ENCODE measurements at regions not wholly inside any gene's neighbourhood (a gene's known extent, or its start where the extent isn't known, plus 50 kb on each side); places are given as distances from the start of the nearest gene placed in this dataset.

- Histone ChIP-seq H3K4me3 (no peak overlapping the region), H3K36me3 (no peaks in the 10 kb centered on the region), H3K27ac (no peak overlapping the region), H3K4me1 (replicated peaks) (no peaks in the 10 kb centered on the region), H3K27me3 (replicated peaks) (no peaks in the 10 kb centered on the region), H3K9me3 (replicated peaks) (no peaks in the 10 kb centered on the region)
- DNase-seq (ENCODE audit: low read depth in 1 of 2, low spot score in 2 of 2), result no peak
Measured at GRCh38 chr16:61050547-61050946, 985.7 kb downstream of the CDH8 start.

DNA sequence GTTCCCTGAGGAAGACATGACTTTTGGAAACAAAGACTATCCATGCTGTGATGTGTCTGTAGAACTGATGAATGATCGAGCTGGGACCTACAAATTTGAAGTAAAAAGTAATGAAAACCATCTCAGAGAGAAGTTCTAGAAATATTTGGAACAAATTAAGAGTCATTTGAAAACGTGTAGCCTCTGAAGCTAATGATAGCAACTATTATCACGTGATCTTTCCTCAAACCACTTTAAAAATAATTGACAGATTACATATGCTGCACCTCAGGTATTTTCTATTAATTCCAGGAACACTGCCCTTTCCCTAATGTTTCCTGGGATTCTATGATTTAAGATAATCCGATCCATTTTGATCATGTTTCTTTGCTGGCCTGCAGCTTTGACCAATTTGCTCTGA lies 990.3 kb downstream of the CDH8 start:
- no peaks in the 10 kb centered on the region for H3K36me3 ChIP-seq
- no peak for DNase-seq (ENCODE audit: low read depth in 1 of 2, low spot score in 2 of 2)
- H3K27ac ChIP-seq, result no peak overlapping the region
- no peaks in the 10 kb centered on the region for H3K9me3 ChIP-seq (replicated peaks)
- H3K27me3 ChIP-seq (replicated peaks), result no peaks in the 10 kb centered on the region
- no peaks in the 10 kb centered on the region for H3K4me1 ChIP-seq (replicated peaks)
- no peak overlapping the region for H3K4me3 ChIP-seq

- no peak overlapping the region for H3K27ac ChIP-seq
- no peaks in the 10 kb centered on the region for H3K27me3 ChIP-seq (replicated peaks)
- H3K9me3 ChIP-seq (replicated peaks), result no peaks in the 10 kb centered on the region; the same call in 1 of the 2 replicates
- no peak for DNase-seq (ENCODE audit: low read depth in 1 of 2, low spot score in 2 of 2)
- H3K4me1 ChIP-seq (replicated peaks), result no peaks in the 10 kb centered on the region
- no peaks in the 10 kb centered on the region for H3K36me3 ChIP-seq
- H3K4me3 ChIP-seq, result no peak overlapping the region
Measured at GRCh38 chr16:61042737-61043136, 993.5 kb downstream of the CDH8 start.

DNA sequence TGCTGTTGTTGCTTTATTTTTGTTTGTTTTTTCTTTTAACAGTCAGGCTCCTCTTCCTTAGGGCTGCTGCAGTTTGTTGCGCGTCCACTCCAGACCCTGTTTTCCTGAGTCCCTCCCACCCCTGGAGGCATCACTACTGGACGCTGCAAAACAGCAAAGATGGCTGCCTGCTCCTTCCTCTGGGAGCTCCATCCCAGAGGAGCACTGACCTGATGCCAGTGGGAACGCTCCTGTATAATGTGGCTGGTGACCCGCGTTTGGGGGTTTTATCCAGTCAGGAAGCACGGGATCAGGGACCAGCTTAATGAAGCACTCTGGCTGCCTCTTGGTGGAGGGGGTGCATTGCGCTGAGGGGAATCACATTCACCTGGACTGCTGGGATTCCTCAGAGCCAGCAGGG lies 1005.6 kb downstream of the CDH8 start:
- Histone ChIP-seq H3K4me1 (replicated peaks) (no peaks in the 10 kb centered on the region), H3K4me3 (no peak overlapping the region), H3K27ac (no peak overlapping the region), H3K36me3 (no peaks in the 10 kb centered on the region), H3K27me3 (replicated peaks) (no peaks in the 10 kb centered on the region), H3K9me3 (replicated peaks) (peaks cover 2% of the 10 kb centered on the region; the same call in 1 of the 2 replicates)
- no peak for DNase-seq (ENCODE audit: low read depth in 1 of 2, low spot score in 2 of 2)

DNA sequence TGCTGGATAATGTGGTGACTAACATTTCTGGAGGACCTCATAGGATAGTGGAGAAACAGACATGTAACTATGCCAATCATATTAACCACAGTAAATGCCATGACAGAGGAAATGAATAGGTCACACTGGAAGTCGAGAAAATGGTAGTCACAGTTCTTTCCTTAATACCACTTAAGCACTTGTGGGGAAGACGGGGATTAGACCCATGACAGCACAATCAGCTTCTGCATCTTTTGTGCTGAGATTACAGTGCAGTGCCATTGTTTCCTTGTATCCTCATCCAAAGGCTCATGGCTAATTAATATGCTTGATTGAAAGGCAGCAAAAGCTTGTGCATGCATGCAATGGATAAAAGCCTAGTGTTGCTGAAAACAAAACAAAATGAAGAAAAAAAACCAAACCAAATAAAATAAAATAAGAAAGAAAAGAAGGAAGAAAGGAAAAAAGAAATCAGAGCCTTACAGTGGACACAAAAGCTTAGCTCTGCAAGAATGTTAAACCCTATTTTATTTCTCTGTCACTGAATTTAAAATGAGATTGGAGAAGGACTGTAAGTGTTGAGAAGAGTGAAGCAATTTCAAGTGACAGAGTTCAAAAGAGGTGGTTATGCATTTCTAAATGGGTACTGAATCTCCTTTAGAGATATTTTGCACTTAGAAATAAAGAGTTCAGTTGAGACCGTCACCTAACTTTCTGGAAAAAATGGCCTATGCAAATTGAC lies 1011.9 kb downstream of the CDH8 start:
- no peak for DNase-seq (ENCODE audit: low read depth in 1 of 2, low spot score in 2 of 2)
- H3K4me3 ChIP-seq, result no peak overlapping the region
- H3K27ac ChIP-seq, result no peak overlapping the region
- 0 out of 2 replicates have a peak, but pooled peaks cover 5% of the 10 kb centered on the region for H3K9me3 ChIP-seq (replicated peaks)
- H3K4me1 ChIP-seq (replicated peaks), result no peaks in the 10 kb centered on the region
- H3K36me3 ChIP-seq, result no peaks in the 10 kb centered on the region
- no peaks in the 10 kb centered on the region for H3K27me3 ChIP-seq (replicated peaks)

DNA sequence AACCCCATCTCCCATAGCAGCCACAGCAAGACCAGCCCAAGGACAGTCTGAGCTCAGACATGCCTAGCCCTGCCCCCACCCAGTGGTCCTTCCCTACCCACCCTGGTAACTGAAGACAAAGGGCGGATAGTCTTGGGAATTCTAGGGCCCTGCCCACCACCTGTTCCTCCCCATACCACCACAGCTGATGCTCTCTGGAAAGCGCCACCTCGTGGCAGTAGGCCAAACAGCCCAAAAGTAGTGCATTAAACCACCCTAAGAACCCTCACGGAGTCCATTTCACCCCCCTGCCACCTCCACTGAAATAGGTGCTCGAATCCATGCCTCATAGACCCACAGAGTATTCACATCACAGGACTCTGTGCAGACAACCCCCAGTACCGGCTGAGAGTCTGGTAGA lies 1021.4 kb downstream of the CDH8 start:
- no peaks in the 10 kb centered on the region for H3K36me3 ChIP-seq
- H3K4me3 ChIP-seq, result no peak overlapping the region
- 0 out of 2 replicates have a peak, but pooled peaks cover 3% of the 10 kb centered on the region for H3K9me3 ChIP-seq (replicated peaks)
- H3K27me3 ChIP-seq (replicated peaks), result no peaks in the 10 kb centered on the region
- H3K4me1 ChIP-seq (replicated peaks), result no peaks in the 10 kb centered on the region
- no peak for DNase-seq (ENCODE audit: low read depth in 1 of 2, low spot score in 2 of 2)
- no peak overlapping the region for H3K27ac ChIP-seq

- Histone ChIP-seq H3K27me3 (replicated peaks) (no peaks in the 10 kb centered on the region), H3K27ac (no peak overlapping the region)
- no peak for DNase-seq (ENCODE audit: low read depth in 1 of 2, low spot score in 2 of 2)
Measured at GRCh38 chr16:61007694-61008093, 1028.5 kb downstream of the CDH8 start.

GRCh38 chr16:61005952-61006351 lies 1030.3 kb downstream of the CDH8 start:
- no peaks in the 10 kb centered on the region for H3K4me1 ChIP-seq (replicated peaks)
- no peak for DNase-seq (ENCODE audit: low read depth in 1 of 2, low spot score in 2 of 2)
- H3K4me3 ChIP-seq, result no peak overlapping the region
- no peaks in the 10 kb centered on the region for H3K36me3 ChIP-seq
- H3K9me3 ChIP-seq (replicated peaks), result 0 out of 2 replicates have a peak, but pooled peaks cover 3% of the 10 kb centered on the region
- no peak overlapping the region for H3K27ac ChIP-seq
- no peaks in the 10 kb centered on the region for H3K27me3 ChIP-seq (replicated peaks)

More at GRCh38 chr16:61007694-61008093, 1028.5 kb downstream of the CDH8 start:
- Histone ChIP-seq H3K9me3 (replicated peaks) (0 out of 2 replicates have a peak, but pooled peaks cover 3% of the 10 kb centered on the region), H3K36me3 (no peaks in the 10 kb centered on the region), H3K4me1 (replicated peaks) (no peaks in the 10 kb centered on the region), H3K4me3 (no peak overlapping the region)

GRCh38 chr16:61002479-61003204 lies 1033.6 kb downstream of the CDH8 start:
- Histone ChIP-seq H3K4me3 (no peak overlapping the region), H3K27me3 (replicated peaks) (no peaks in the 10 kb centered on the region), H3K27ac (no peak overlapping the region), H3K9me3 (replicated peaks) (no peaks in the 10 kb centered on the region), H3K4me1 (replicated peaks) (no peaks in the 10 kb centered on the region), H3K36me3 (no peaks in the 10 kb centered on the region)
- no peak for DNase-seq (ENCODE audit: low read depth in 1 of 2, low spot score in 2 of 2)

GRCh38 chr16:60991886-60992285 lies 1044.4 kb downstream of the CDH8 start:
- no peaks in the 10 kb centered on the region for H3K27me3 ChIP-seq (replicated peaks)
- no peak overlapping the region for H3K27ac ChIP-seq
- no peak overlapping the region for H3K4me3 ChIP-seq
- no peak for DNase-seq (ENCODE audit: low read depth in 1 of 2, low spot score in 2 of 2)
- no peaks in the 10 kb centered on the region for H3K36me3 ChIP-seq
- no peaks in the 10 kb centered on the region; the same call in 1 of the 2 replicates for H3K9me3 ChIP-seq (replicated peaks)
- no peaks in the 10 kb centered on the region for H3K4me1 ChIP-seq (replicated peaks)

DNA sequence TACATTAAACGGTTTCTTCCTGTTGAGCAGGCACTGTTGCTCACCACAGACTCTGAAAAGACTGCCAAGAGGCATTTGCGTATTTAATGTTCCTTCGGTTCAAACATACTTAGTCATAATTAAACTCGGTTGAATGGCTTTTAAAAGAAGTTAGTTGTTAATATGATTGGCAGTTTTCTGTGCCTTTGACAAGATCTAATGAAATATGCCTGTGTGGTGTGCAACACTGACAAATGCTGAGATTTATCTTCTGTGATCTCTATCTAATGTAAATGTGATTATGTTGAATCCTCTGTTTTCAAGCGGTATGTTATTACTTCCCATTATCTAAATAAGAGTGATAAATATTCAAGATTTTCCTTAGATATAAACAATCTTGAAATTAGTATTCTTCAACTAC lies 1046.6 kb downstream of the CDH8 start:
- Histone ChIP-seq H3K36me3 (no peaks in the 10 kb centered on the region), H3K27me3 (replicated peaks) (no peaks in the 10 kb centered on the region), H3K4me3 (no peak overlapping the region), H3K9me3 (replicated peaks) (no peaks in the 10 kb centered on the region; the same call in none of the 2 replicates), H3K4me1 (replicated peaks) (no peaks in the 10 kb centered on the region), H3K27ac (no peak overlapping the region)
- no peak for DNase-seq (ENCODE audit: low read depth in 1 of 2, low spot score in 2 of 2)

DNA sequence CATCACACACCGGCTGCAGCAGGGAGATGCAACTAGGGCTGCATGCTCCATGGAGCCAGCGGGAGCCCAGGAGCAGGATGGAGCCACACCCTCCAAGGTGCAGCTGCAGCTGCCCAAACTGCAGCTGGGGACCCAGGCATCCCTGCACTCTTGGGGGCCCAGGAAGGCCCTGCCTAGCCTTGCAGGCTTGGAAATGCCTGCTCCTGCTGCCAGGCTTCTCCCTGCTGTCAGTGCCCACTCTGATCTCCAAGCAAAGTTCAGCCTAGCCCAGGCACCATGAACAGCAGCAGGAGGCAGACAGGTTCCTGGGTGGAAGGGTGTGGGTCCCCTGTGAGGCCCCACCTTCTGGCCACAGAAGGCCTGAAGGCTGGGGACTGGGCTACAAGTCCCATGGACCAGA lies 1057.1 kb downstream of the CDH8 start:
- no peak overlapping the region for H3K27ac ChIP-seq

DNA sequence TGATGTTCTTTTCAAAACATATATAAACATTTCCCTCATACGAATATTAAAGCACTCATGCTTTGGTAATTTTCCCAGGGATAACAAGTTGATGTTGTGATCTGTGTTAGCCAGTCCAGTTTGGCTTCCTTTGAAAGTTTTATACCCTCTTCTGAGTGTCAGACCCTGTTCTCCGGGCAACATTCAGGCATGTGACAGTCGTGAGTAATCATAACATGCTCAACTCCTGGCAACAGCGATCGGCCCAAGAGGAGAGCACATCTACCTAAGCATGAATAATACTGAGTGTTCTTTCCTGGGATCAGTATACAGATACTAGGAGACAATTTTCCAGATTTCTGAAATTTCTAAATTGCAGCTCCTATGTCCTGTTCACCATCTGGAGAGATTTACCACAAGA lies 1086.4 kb downstream of the CDH8 start:
- Histone ChIP-seq H3K36me3 (no peaks in the 10 kb centered on the region), H3K9me3 (replicated peaks) (no peaks in the 10 kb centered on the region; the same call in 1 of the 2 replicates), H3K27ac (no peak overlapping the region), H3K4me1 (replicated peaks) (no peaks in the 10 kb centered on the region), H3K4me3 (no peak overlapping the region), H3K27me3 (replicated peaks) (no peaks in the 10 kb centered on the region)
- no peak for DNase-seq (ENCODE audit: low read depth in 1 of 2, low spot score in 2 of 2)

More for the DNA sequence above, 1057.1 kb downstream of the CDH8 start:
- Histone ChIP-seq H3K27me3 (replicated peaks) (no peaks in the 10 kb centered on the region), H3K9me3 (replicated peaks) (no peaks in the 10 kb centered on the region; the same call in 1 of the 2 replicates), H3K36me3 (no peaks in the 10 kb centered on the region), H3K4me1 (replicated peaks) (no peaks in the 10 kb centered on the region), H3K4me3 (no peak overlapping the region)
- no peak for DNase-seq (ENCODE audit: low read depth in 1 of 2, low spot score in 2 of 2)

GRCh38 chr16:60945225-60945624 lies 1091.0 kb downstream of the CDH8 start:
- no peaks in the 10 kb centered on the region for H3K36me3 ChIP-seq
- H3K27ac ChIP-seq, result no peak overlapping the region
- no peaks in the 10 kb centered on the region for H3K4me1 ChIP-seq (replicated peaks)
- H3K4me3 ChIP-seq, result no peak overlapping the region
- H3K27me3 ChIP-seq (replicated peaks), result no peaks in the 10 kb centered on the region
- no peak for DNase-seq (ENCODE audit: low read depth in 1 of 2, low spot score in 2 of 2)
- no peaks in the 10 kb centered on the region for H3K9me3 ChIP-seq (replicated peaks)

Data from SJSA1 (cell line).